SK-N-SH (cell line): ENCODE measurements at regions not wholly inside any gene's neighbourhood (a gene's known extent, or its start where the extent isn't known, plus 50 kb on each side); places are given as distances from the start of the nearest gene placed in this dataset.

Experiments used
- CTCF ChIA-PET: fragments of 300-600, 350-600 bp; formaldehyde crosslinking; extraction: SDS; loops from one replicate; lab custom pipeline; 2021; lab: Yijun Ruan, JAX
- POLR2A ChIA-PET: fragments of 350-600 bp; sonication (Branson Sonifier 250); formaldehyde crosslinking; extraction: SDS; loops from one replicate; lab custom pipeline; 2020; ENCODE audit warnings: antibody characterized with exemption, inconsistent platforms; lab: Yijun Ruan, JAX
- DNase-seq: peaks from one replicate; pipeline ENCODE4 v3.0.0; 2012
- H2AFZ ChIP-seq: fragments of 200-600 bp; sonication (generic); 2 replicates; pipeline ENCODE4 v1.8.1; 2016; ENCODE audit warnings: antibody characterized with exemption, mild to moderate bottlenecking, low read depth
- H3F3A ChIP-seq: fragments of 200-600 bp; sonication (generic); replicated peaks from 2 replicates; pipeline ENCODE3; 2016; ENCODE audit warnings: antibody characterized with exemption, mild to moderate bottlenecking; ENCODE audit not compliant: insufficient read depth
- H3K27ac ChIP-seq, 2 experiments: fragments of 200-500 bp in 1 of 2; fragments of 200-600 bp in 1 of 2; sonication (Bioruptor generic) in 1 of 2; sonication (generic), shearing (Covaris generic) in 1 of 2; 2 replicates each; pipeline versions ENCODE4 v1.5.1 to v1.6.1; 2014 to 2016; ENCODE audit warnings: low read depth in 2 of 2, inconsistent platforms in 1 of 2, low read length in 1 of 2, mild to moderate bottlenecking in 1 of 2, mixed read lengths in 1 of 2
- H3K27me3 ChIP-seq: fragments of 200-600 bp; sonication (generic), shearing (Covaris generic); 2 replicates; pipeline ENCODE4 v1.6.1; 2016; ENCODE audit warnings: mixed run types; ENCODE audit not compliant: insufficient read depth
- H3K36me3 ChIP-seq, 2 experiments: fragments of 200-500 bp in 1 of 2; fragments of 200-600 bp in 1 of 2; sonication (Bioruptor generic) in 1 of 2; sonication (generic) in 1 of 2; replicated peaks in 1 of 2; 2 replicates each; pipeline versions ENCODE3 to v1.5.1; 2014 to 2016; ENCODE audit warnings: low read length in 1 of 2, mild to moderate bottlenecking in 1 of 2; ENCODE audit not compliant: insufficient read depth in 2 of 2, control insufficient read depth in 1 of 2
- H3K4me1 ChIP-seq, 2 experiments: fragments of 200-500 bp in 1 of 2; fragments of 200-600 bp in 1 of 2; sonication (Bioruptor generic) in 1 of 2; sonication (generic), shearing (Covaris generic) in 1 of 2; 2 replicates each; pipeline versions ENCODE4 v1.5.1 to v1.6.1; 2014 to 2016; ENCODE audit warnings: low read depth in 1 of 2, low read length in 1 of 2, mixed run types in 1 of 2; ENCODE audit not compliant: insufficient read depth in 2 of 2, control insufficient read depth in 1 of 2
- H3K4me2 ChIP-seq: fragments of 200-600 bp; sonication (generic), shearing (Covaris generic); 2 replicates; pipeline ENCODE4 v1.6.1; 2017; ENCODE audit warnings: mixed run types
- H3K4me3 ChIP-seq, 2 experiments: fragments of 200-500 bp in 1 of 2; fragments of 200-600 bp in 1 of 2; sonication (Bioruptor generic) in 1 of 2; sonication (generic), shearing (Covaris generic) in 1 of 2; 2 replicates each; pipeline versions ENCODE4 v1.5.1 to v1.8.1; 2014 to 2016; ENCODE audit warnings: low read depth in 2 of 2, inconsistent platforms in 1 of 2, low read length in 1 of 2, mild to moderate bottlenecking in 1 of 2, mixed read lengths in 1 of 2, moderate library complexity in 1 of 2
- H3K79me2 ChIP-seq: fragments of 200-600 bp; sonication (generic); 2 replicates; pipeline ENCODE4 v1.8.1; 2017; ENCODE audit warnings: mild to moderate bottlenecking; ENCODE audit not compliant: insufficient read depth
- H3K9ac ChIP-seq: fragments of 200-600 bp; sonication (generic); 2 replicates; pipeline ENCODE4 v1.6.1; 2017; ENCODE audit warnings: mixed run types
- H3K9me2 ChIP-seq: fragments of 200-600 bp; sonication (generic); 2 replicates; pipeline ENCODE4 v1.6.1; 2017; ENCODE audit warnings: mixed run types
- H3K9me3 ChIP-seq: fragments of 200-600 bp; sonication (generic); 2 replicates; pipeline ENCODE4 v1.6.1; 2017; ENCODE audit warnings: mixed run types, mild to moderate bottlenecking, moderate library complexity
- H4K20me1 ChIP-seq: fragments of 200-600 bp; sonication (generic); 2 replicates; pipeline ENCODE4 v1.6.1; 2017; ENCODE audit warnings: mild to moderate bottlenecking, mixed run types; ENCODE audit not compliant: insufficient read depth
- CTCF ChIP-seq: fragments of 200-600 bp; sonication (generic); IDR thresholded peaks from 2 replicates; pipeline ENCODE4 v1.6.1; 2017; ENCODE audit warnings: antibody characterized with exemption, mild to moderate bottlenecking, moderate library complexity
- ELF1 ChIP-seq: IDR thresholded peaks from 2 replicates; pipeline ENCODE4 v1.4.0; 2012
- EP300 ChIP-seq, 2 experiments: IDR thresholded peaks; 2 replicates each; pipeline versions ENCODE4 v1.4.0 to v1.6.1; 2012; ENCODE audit warnings: borderline replicate concordance in 1 of 2, low read depth in 1 of 2, low read length in 1 of 2
- EZH2phosphoT487 ChIP-seq: fragments of 200-600 bp; sonication (generic); IDR thresholded peaks from 2 replicates; pipeline ENCODE4 v1.6.1; 2017; ENCODE audit warnings: low read depth, mixed run types, mild to moderate bottlenecking, antibody characterized with exemption, moderate library complexity, borderline replicate concordance
- FOSL2 ChIP-seq: IDR thresholded peaks from 2 replicates; pipeline ENCODE4 v1.4.0; 2012; ENCODE audit warnings: low read depth, mild to moderate bottlenecking, moderate library complexity, borderline replicate concordance
- FOXJ3 ChIP-seq: sonication (generic); formaldehyde crosslinking; IDR thresholded peaks from 2 replicates; pipeline ENCODE4 v1.5.1; 2020; ENCODE audit warnings: mild to moderate bottlenecking, missing genetic modification reagents
- FOXM1 ChIP-seq: IDR thresholded peaks from 2 replicates; pipeline ENCODE4 v1.4.0; 2012; ENCODE audit warnings: low read depth, mild to moderate bottlenecking
- GABPA ChIP-seq: IDR thresholded peaks from 2 replicates; pipeline ENCODE4 v1.4.0; 2012; ENCODE audit warnings: low read depth, mild to moderate bottlenecking
- GATA2 ChIP-seq: sonication (generic); formaldehyde crosslinking; IDR thresholded peaks from 2 replicates; pipeline ENCODE4 v1.5.0; 2020; ENCODE audit warnings: mild to moderate bottlenecking, missing genetic modification reagents
- MAX ChIP-seq: IDR thresholded peaks from 2 replicates; pipeline ENCODE4 v1.4.0; 2012; ENCODE audit warnings: low read depth
- NRF1 ChIP-seq: IDR thresholded peaks from 2 replicates; pipeline ENCODE4 v1.6.1; 2012; ENCODE audit warnings: low read depth, mild to moderate bottlenecking, low read length
- PBX3 ChIP-seq: IDR thresholded peaks from 2 replicates; pipeline ENCODE4; 2012
- POLR2AphosphoS5 ChIP-seq: IDR thresholded peaks from 2 replicates; pipeline ENCODE4 v1.6.1; 2012; ENCODE audit warnings: low read depth, low read length
- RAD21 ChIP-seq: IDR thresholded peaks from 2 replicates; pipeline ENCODE4 v1.6.1; 2012; ENCODE audit warnings: mild to moderate bottlenecking, low read length
- RCOR1 ChIP-seq: fragments of 150-350 bp; IDR thresholded peaks from 2 replicates; pipeline ENCODE4 v1.6.1; 2017; ENCODE audit warnings: antibody characterized with exemption, low read length
- RFX5 ChIP-seq: IDR thresholded peaks from 2 replicates; pipeline ENCODE4 v1.6.1; 2012; ENCODE audit warnings: mild to moderate bottlenecking, improper control_type of control experiment, low read length
- RXRA ChIP-seq: IDR thresholded peaks from 2 replicates; pipeline ENCODE4 v1.4.0; 2012; ENCODE audit warnings: low read depth, mild to moderate bottlenecking, borderline replicate concordance
- SIN3A ChIP-seq: IDR thresholded peaks from 2 replicates; pipeline ENCODE4 v1.6.1; 2012; ENCODE audit warnings: low read depth, mild to moderate bottlenecking, low read length, moderate library complexity, borderline replicate concordance
- SMC3 ChIP-seq: IDR thresholded peaks from 2 replicates; pipeline ENCODE4 v1.6.1; 2012; ENCODE audit warnings: low read depth, low read length, improper control_type of control experiment
- TCF12 ChIP-seq: IDR thresholded peaks from 2 replicates; pipeline ENCODE4 v1.4.0; 2012
- TEAD4 ChIP-seq: IDR thresholded peaks from 2 replicates; pipeline ENCODE4 v1.4.0; 2012; ENCODE audit warnings: mild to moderate bottlenecking, borderline replicate concordance; ENCODE audit not compliant: insufficient read depth
- YY1 ChIP-seq: IDR thresholded peaks from 2 replicates; pipeline ENCODE4 v1.4.0; 2012; ENCODE audit warnings: low read depth, mild to moderate bottlenecking
- ZBTB33 ChIP-seq: IDR thresholded peaks from 2 replicates; pipeline ENCODE4 v1.4.0; 2012; ENCODE audit warnings: low read depth, borderline replicate concordance
- WGBS: methylation state at CpG from one replicate; pipeline ENCODE4 v1.1.6; 2017; ENCODE audit warnings: low lambda C conversion rate; 5-methylcytosine and 5-hydroxymethylcytosine counted together

GRCh38 chr17:13202835-13203234, 185.0 kb upstream of the ELAC2 start:
- no peaks in the 10 kb centered on the region for H3K36me3 ChIP-seq
- no peak overlapping the region for H3K9ac ChIP-seq
- no peaks in the 10 kb centered on the region for H3K79me2 ChIP-seq
- no peak overlapping the region for H3K27ac ChIP-seq
- no peak for DNase-seq
- H3K9me3 ChIP-seq: no peaks in the 10 kb centered on the region
- TF ChIP-seq PBX3 (no peak), EZH2phosphoT487 (no peak), FOXM1 (no peak), EP300 (IDR thresholded peaks at IDR 0.05; ENCODE audit: borderline replicate concordance in 1 of 2, low read depth in 1 of 2, low read length in 1 of 2) (no peak), RAD21 (no peak), TEAD4 (no peak), FOSL2 (no peak), FOXJ3 (CRISPR knock-in tag) (no peak), GABPA (no peak), MAX (no peak), SMC3 (no peak), RCOR1 (no peak), YY1 (no peak)
- H3K4me2 ChIP-seq: no peak overlapping the region
- ChIA-PET CTCF (interaction anchor here (1.5 kb wide), 1 partner anchor 179 kb away, joined by 3 read pairs; no protein-coding TSS in a partner anchor), POLR2A (no interaction called here)
- no peaks in the 10 kb centered on the region for H3F3A ChIP-seq
- H3K4me3 ChIP-seq: no peak overlapping the region
- H3K9me2 ChIP-seq: no peaks in the 10 kb centered on the region
- no peaks in the 10 kb centered on the region for H3K4me1 ChIP-seq
- H3K27me3 ChIP-seq: no peaks in the 10 kb centered on the region; the same call in 1 of the 2 replicates
- WGBS: 2% methylated on average over 2 of the region's 2 CpGs
- no peak overlapping the region for H2AFZ ChIP-seq
- no peaks in the 10 kb centered on the region for H4K20me1 ChIP-seq

GRCh38 chr17:13200671-13201070, 182.8 kb upstream of the ELAC2 start:
- Histone ChIP-seq H3K4me1 (no peaks in the 10 kb centered on the region), H4K20me1 (no peaks in the 10 kb centered on the region), H3K9me3 (no peaks in the 10 kb centered on the region), H3K27ac (no peak overlapping the region), H3K9ac (no peak overlapping the region), H3F3A (no peaks in the 10 kb centered on the region), H3K27me3 (no peaks in the 10 kb centered on the region; the same call in 1 of the 2 replicates), H3K4me3 (no peak overlapping the region), H3K79me2 (no peaks in the 10 kb centered on the region), H3K9me2 (no peaks in the 10 kb centered on the region), H2AFZ (no peak overlapping the region), H3K4me2 (no peak overlapping the region), H3K36me3 (no peaks in the 10 kb centered on the region)
- TF ChIP-seq NRF1 (no peak), GATA2 (CRISPR knock-in tag) (no peak), SIN3A (no peak), ELF1 (no peak), POLR2AphosphoS5 (no peak), YY1 (no peak), ZBTB33 (no peak), MAX (no peak), EP300 (IDR thresholded peaks at IDR 0.05; ENCODE audit: borderline replicate concordance in 1 of 2, low read depth in 1 of 2, low read length in 1 of 2) (no peak), RCOR1 (no peak), GABPA (no peak), TEAD4 (no peak), EZH2phosphoT487 (no peak), FOXM1 (no peak), SMC3 (no peak), CTCF (no peak), FOSL2 (no peak), RXRA (no peak), RFX5 (no peak), TCF12 (no peak)
- CTCF ChIA-PET: no interaction called here
- 0% methylated on average over 1 of the region's 1 CpG for WGBS
- no peak for DNase-seq
- POLR2A ChIA-PET: no interaction called here
